ENCODE measurements at regions not wholly inside any gene's neighbourhood (a gene's known extent, or its start where the extent isn't known, plus 50 kb on each side); places are given as distances from the start of the nearest gene placed in this dataset.

GRCh38 chr18:46401486-46402070 lies 255.4 kb downstream of the LOXHD1 start:
- Histone ChIP-seq H3K4ac (replicated peaks; ENCODE audit: insufficient read length, low read depth, low read length) (no peak overlapping the region), H2BK120ac (replicated peaks; ENCODE audit: low read depth, low read length) (no peak overlapping the region), H4K5ac (ENCODE audit: insufficient read length, low read depth, low read length) (no peak overlapping the region), H4K91ac (replicated peaks; ENCODE audit: insufficient read length, low read length) (no peak overlapping the region), H3K14ac (ENCODE audit: insufficient read length) (no peak overlapping the region), H3K23ac (ENCODE audit: insufficient read length) (no peak overlapping the region), H2AFZ (ENCODE audit: low read length) (no peak overlapping the region), H3K56ac (replicated peaks; ENCODE audit: insufficient read length, low read depth, low read length) (no peak overlapping the region), H4K20me1 (replicated peaks in 1 of 2; ENCODE audit: control insufficient read depth in 1 of 2, insufficient read depth in 2 of 2, low read length in 2 of 2) (peaks cover 0 to 8% of the 10 kb centered on the region in 2 experiments), H2BK15ac (ENCODE audit: low read length) (no peak overlapping the region), H3K36me3 (ENCODE audit: control insufficient read depth in 2 of 4, insufficient read depth in 4 of 4, low read length in 3 of 4) (no peaks in the 10 kb centered on the region), H3K27me3 (replicated peaks in 1 of 4; ENCODE audit: control insufficient read depth in 3 of 4, extremely low read depth in 1 of 4, insufficient read depth in 3 of 4, low read length in 3 of 4) (no peaks in the 10 kb centered on the region; a peak in 1 of 7 replicates), H3K18ac (ENCODE audit: extremely low read depth, low read length) (no peak overlapping the region), H4K8ac (ENCODE audit: extremely low read depth, insufficient read depth, low read length) (no peak overlapping the region), H3K4me2 (ENCODE audit: insufficient read depth in 1 of 2, low read depth in 2 of 2, low read length in 2 of 2) (no peak overlapping the region), H2BK12ac (ENCODE audit: low read depth, low read length) (no peak overlapping the region), H2BK20ac (ENCODE audit: low read length) (no peak overlapping the region), H3K79me2 (ENCODE audit: control insufficient read depth in 1 of 2, insufficient read depth in 2 of 2, low read length in 2 of 2) (no peaks in the 10 kb centered on the region), H2AK5ac (ENCODE audit: low read depth, low read length) (no peak overlapping the region), H3K4me3 (ENCODE audit: extremely low read depth in 1 of 4, insufficient read depth in 2 of 4, low read depth in 3 of 4, low read length in 4 of 4) (no peak overlapping the region), H2BK5ac (ENCODE audit: low read depth, low read length) (no peak overlapping the region), H3K23me2 (ENCODE audit: low read depth, low read length) (peaks cover 12% of the 10 kb centered on the region; the same call in 1 of the 2 replicates), H3K27ac (ENCODE audit: low read depth, low read length) (no peak overlapping the region), H3K9me3 (ENCODE audit: insufficient read depth in 2 of 2, low read depth in 1 of 2, low read length in 1 of 2) (no peaks in the 10 kb centered on the region), H3K9ac (replicated peaks in 1 of 4; ENCODE audit: extremely low read depth in 1 of 4, low read depth in 3 of 4, low read length in 3 of 4) (no peak overlapping the region), H3K4me1 (replicated peaks in 1 of 4; ENCODE audit: control insufficient read depth in 3 of 4, insufficient read depth in 4 of 4, low read length in 3 of 4) (no peaks in the 10 kb centered on the region; a peak in 1 of 7 replicates), H3K79me1 (ENCODE audit: low read depth, low read length) (peaks cover 4% of the 10 kb centered on the region; the same call in 1 of the 2 replicates)
- CTCF ChIA-PET (ENCODE audit: partially characterized antibody), result interaction anchor here (0.6 to 13.1 kb wide), 12 partner anchors 8 to 256 kb away, joined by 3 to 150 read pairs (median 6); no protein-coding TSS in a partner anchor
- 84% methylated on average over 7 of the region's 7 CpGs; no CpG with 5 or more reads in 1 of the 2 experiments for WGBS, 2 experiments (ENCODE audit: extremely low coverage in 1 of 2, insufficient coverage in 1 of 2, insufficient read length in 1 of 2, insufficient replicate concordance in 2 of 2, low coverage in 1 of 2, low lambda C conversion rate in 2 of 2, missing lambda C conversion rate in 1 of 2)
- DNase-seq (ENCODE audit: low read depth in 1 of 2, low spot score in 2 of 2), result no peak
- POLR2A ChIA-PET (ENCODE audit: partially characterized antibody), result interaction anchor here (1.3 kb wide), 1 partner anchor 32 kb away, joined by 3 read pairs; no protein-coding TSS in a partner anchor
- no peak for FAIRE-seq
- TF ChIP-seq BACH1 (IDR thresholded peaks at IDR 0.05; ENCODE audit: low read length) (no peak), KDM4A (IDR thresholded peaks at IDR 0.05; ENCODE audit: low read depth, low read length, severe bottlenecking) (no peak), CBX8 (IDR thresholded peaks at IDR 0.05; ENCODE audit: borderline replicate concordance, low read depth, low read length) (no peak), FOSL1 (IDR thresholded peaks at IDR 0.05; ENCODE audit: insufficient read depth, low read depth, low read length) (no peak), RXRA (IDR thresholded peaks at IDR 0.05; ENCODE audit: insufficient read depth, low read depth, low read length) (no peak), RNF2 (IDR thresholded peaks at IDR 0.05; ENCODE audit: borderline replicate concordance, low read depth, low read length, missing control alignments, poor library complexity, severe bottlenecking) (no peak), GTF2F1 (IDR thresholded peaks at IDR 0.05; ENCODE audit: borderline replicate concordance, low read depth, low read length) (no peak), MAFK (IDR thresholded peaks at IDR 0.05; ENCODE audit: low read depth, low read length) (no peak), POLR2AphosphoS5 (IDR thresholded peaks at IDR 0.05; ENCODE audit: low read depth, low read length) (no peak), JUN (IDR thresholded peaks at IDR 0.05; ENCODE audit: low read depth, low read length) (no peak), CEBPB (IDR thresholded peaks at IDR 0.05; ENCODE audit: low read depth, low read length) (no peak), CREB1 (IDR thresholded peaks at IDR 0.05) (no peak)

Data from H1 (cell line).